HEK293 (cell line): ENCODE measurements at regions not wholly inside any gene's neighbourhood (a gene's known extent, or its start where the extent isn't known, plus 50 kb on each side); places are given as distances from the start of the nearest gene placed in this dataset.

Experiments used
- GLIS2 ChIP-seq: fragments of 450-650 bp; formaldehyde crosslinking; IDR thresholded peaks from 2 replicates; pipeline ENCODE4 v1.5.1; 2016; ENCODE audit warnings: missing biosample characterization, missing genetic modification characterization
- KLF8 ChIP-seq: fragments of 450-650 bp; formaldehyde crosslinking; IDR thresholded peaks from 2 replicates; pipeline ENCODE4 v1.5.1; 2016; ENCODE audit warnings: missing biosample characterization, missing genetic modification characterization
- MZF1 ChIP-seq: fragments of 450-650 bp; formaldehyde crosslinking; IDR thresholded peaks from 2 replicates; pipeline ENCODE4 v1.5.1; 2017; ENCODE audit warnings: missing biosample characterization, missing genetic modification characterization, borderline replicate concordance
- PRDM1 ChIP-seq: fragments of 450-650 bp; formaldehyde crosslinking; IDR thresholded peaks from 2 replicates; pipeline ENCODE4; 2016; ENCODE audit warnings: missing biosample characterization, missing genetic modification characterization
- PRDM10 ChIP-seq: fragments of 450-650 bp; formaldehyde crosslinking; IDR thresholded peaks from 2 replicates; pipeline ENCODE4 v1.5.1; 2016; ENCODE audit warnings: missing biosample characterization, missing genetic modification characterization
- SP2 ChIP-seq: fragments of 450-650 bp; formaldehyde crosslinking; IDR thresholded peaks from 2 replicates; pipeline ENCODE4 v1.5.1; 2016; ENCODE audit warnings: missing biosample characterization, missing genetic modification characterization
- TCF7L2 ChIP-seq: IDR thresholded peaks from 2 replicates; pipeline ENCODE4 v1.6.1; 2011; ENCODE audit warnings: low read depth, mild to moderate bottlenecking, inconsistent platforms, low read length, moderate library complexity, borderline replicate concordance
- ZBTB17 ChIP-seq: fragments of 450-650 bp; formaldehyde crosslinking; IDR thresholded peaks from 2 replicates; pipeline ENCODE4 v1.5.1; 2016; ENCODE audit warnings: missing biosample characterization, missing genetic modification characterization
- ZEB2 ChIP-seq: fragments of 450-650 bp; formaldehyde crosslinking; IDR thresholded peaks from 2 replicates; pipeline ENCODE4 v1.5.1; 2016; ENCODE audit warnings: missing biosample characterization, missing genetic modification characterization
- ZFP69B ChIP-seq: fragments of 450-650 bp; formaldehyde crosslinking; IDR thresholded peaks from 2 replicates; pipeline ENCODE4 v1.5.1; 2016; ENCODE audit warnings: missing biosample characterization, missing genetic modification characterization
- ZNF214 ChIP-seq: fragments of 450-650 bp; formaldehyde crosslinking; IDR thresholded peaks from 2 replicates; pipeline ENCODE4 v1.5.1; 2017; ENCODE audit warnings: missing biosample characterization, mild to moderate bottlenecking, missing genetic modification characterization, borderline replicate concordance
- ZNF335 ChIP-seq: fragments of 450-650 bp; formaldehyde crosslinking; conservative IDR thresholded peaks from 2 replicates; pipeline ENCODE4 v1.5.1; 2016; ENCODE audit warnings: missing biosample characterization, missing genetic modification characterization
- ZNF501 ChIP-seq: fragments of 450-650 bp; formaldehyde crosslinking; IDR thresholded peaks from 2 replicates; pipeline ENCODE4 v1.5.1; 2016; ENCODE audit warnings: missing biosample characterization, missing genetic modification characterization
- ZNF518A ChIP-seq: fragments of 450-650 bp; formaldehyde crosslinking; conservative IDR thresholded peaks from 2 replicates; pipeline ENCODE4 v1.5.1; 2016; ENCODE audit warnings: low read depth, missing biosample characterization, missing genetic modification characterization
- ZNF660 ChIP-seq: fragments of 450-650 bp; IDR thresholded peaks from 2 replicates; pipeline ENCODE4 v1.5.1; 2018; ENCODE audit warnings: missing biosample characterization, mild to moderate bottlenecking, missing genetic modification characterization
- ZNF677 ChIP-seq: fragments of 450-650 bp; IDR thresholded peaks from 2 replicates; pipeline ENCODE4 v1.5.0; 2018; ENCODE audit warnings: missing biosample characterization, mild to moderate bottlenecking, missing genetic modification characterization, moderate library complexity
- ZNF76 ChIP-seq: fragments of 450-650 bp; formaldehyde crosslinking; IDR thresholded peaks from 2 replicates; pipeline ENCODE4; 2016; ENCODE audit warnings: low read depth, missing biosample characterization, missing genetic modification characterization, borderline replicate concordance
- ZNF768 ChIP-seq: fragments of 450-650 bp; formaldehyde crosslinking; IDR thresholded peaks from 2 replicates; pipeline ENCODE4 v1.5.1; 2018; ENCODE audit warnings: missing biosample characterization, mild to moderate bottlenecking, missing genetic modification characterization
- TF ChIP-seq, protein P1 (sequence below): fragments of 450-650 bp; formaldehyde crosslinking; conservative IDR thresholded peaks from 2 replicates; pipeline ENCODE4 v1.5.1; 2016; ENCODE audit warnings: low read depth, missing biosample characterization, missing genetic modification characterization

- peak; percentile 95 for TF ChIP-seq ZNF518A (tag by site-specific recombination)
- TF ChIP-seq ZNF660 (tag by site-specific recombination), result peak; percentile 76
- TF ChIP-seq GLIS2 (tag by site-specific recombination), result peak; percentile 92
- peak; percentile 61; the same call in 1 of the 2 replicates for TF ChIP-seq ZNF76
- peak; percentile 86; the same call in 1 of the 2 replicates for TF ChIP-seq MZF1 (tag by site-specific recombination)
- 0 out of 2 replicates have a peak, but pooled peaks have one; percentile 64 for TF ChIP-seq ZNF501 (tag by site-specific recombination)
- TF ChIP-seq, protein P1, sequence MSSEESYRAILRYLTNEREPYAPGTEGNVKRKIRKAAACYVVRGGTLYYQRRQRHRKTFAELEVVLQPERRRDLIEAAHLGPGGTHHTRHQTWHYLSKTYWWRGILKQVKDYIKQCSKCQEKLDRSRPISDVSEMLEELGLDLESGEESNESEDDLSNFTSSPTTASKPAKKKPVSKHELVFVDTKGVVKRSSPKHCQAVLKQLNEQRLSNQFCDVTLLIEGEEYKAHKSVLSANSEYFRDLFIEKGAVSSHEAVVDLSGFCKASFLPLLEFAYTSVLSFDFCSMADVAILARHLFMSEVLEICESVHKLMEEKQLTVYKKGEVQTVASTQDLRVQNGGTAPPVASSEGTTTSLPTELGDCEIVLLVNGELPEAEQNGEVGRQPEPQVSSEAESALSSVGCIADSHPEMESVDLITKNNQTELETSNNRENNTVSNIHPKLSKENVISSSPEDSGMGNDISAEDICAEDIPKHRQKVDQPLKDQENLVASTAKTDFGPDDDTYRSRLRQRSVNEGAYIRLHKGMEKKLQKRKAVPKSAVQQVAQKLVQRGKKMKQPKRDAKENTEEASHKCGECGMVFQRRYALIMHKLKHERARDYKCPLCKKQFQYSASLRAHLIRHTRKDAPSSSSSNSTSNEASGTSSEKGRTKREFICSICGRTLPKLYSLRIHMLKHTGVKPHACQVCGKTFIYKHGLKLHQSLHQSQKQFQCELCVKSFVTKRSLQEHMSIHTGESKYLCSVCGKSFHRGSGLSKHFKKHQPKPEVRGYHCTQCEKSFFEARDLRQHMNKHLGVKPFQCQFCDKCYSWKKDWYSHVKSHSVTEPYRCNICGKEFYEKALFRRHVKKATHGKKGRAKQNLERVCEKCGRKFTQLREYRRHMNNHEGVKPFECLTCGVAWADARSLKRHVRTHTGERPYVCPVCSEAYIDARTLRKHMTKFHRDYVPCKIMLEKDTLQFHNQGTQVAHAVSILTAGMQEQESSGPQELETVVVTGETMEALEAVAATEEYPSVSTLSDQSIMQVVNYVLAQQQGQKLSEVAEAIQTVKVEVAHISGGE (tag by site-specific recombination), result peak; percentile 86
- TF ChIP-seq SP2 (tag by site-specific recombination), result peak; percentile 71
- 0 out of 2 replicates have a peak, but pooled peaks have one; percentile 19 for TF ChIP-seq TCF7L2
- TF ChIP-seq ZNF214, result no peak
- 0 out of 2 replicates have a peak, but pooled peaks have one; percentile 43 for TF ChIP-seq ZEB2 (tag by site-specific recombination)
- TF ChIP-seq ZNF335 (tag by site-specific recombination), result peak; percentile 71
- peak; percentile 86 for TF ChIP-seq ZBTB17
- 0 out of 2 replicates have a peak, but pooled peaks have one; percentile 30 for TF ChIP-seq ZFP69B (tag by site-specific recombination)
- peak; percentile 78 for TF ChIP-seq PRDM10
- peak; percentile 80 for TF ChIP-seq PRDM1 (tag by site-specific recombination)
- TF ChIP-seq ZNF768, result no peak
- TF ChIP-seq KLF8 (tag by site-specific recombination), result peak; percentile 42; the same call in 1 of the 2 replicates
- no peak for TF ChIP-seq ZNF677
Measured at GRCh38 chr17:72030067-72030899, 90.5 kb upstream of the SOX9 start (continued).
